Transverse colon (tissue), 4 donors: ENCODE measurements at regions not wholly inside any gene's neighbourhood (a gene's known extent, or its start where the extent isn't known, plus 50 kb on each side); places are given as distances from the start of the nearest gene placed in this dataset.

Experiments used
- DNase-seq: peaks from one replicate; pipeline ENCODE4 v3.0.0-alpha.2; 2019
- H3K27ac ChIP-seq, 4 donors: fragments of 200-600 bp; sonication (generic); 2 replicates each; pipeline ENCODE4 v1.5.1; 2016 to 2018; ENCODE audit warnings: inconsistent platforms in 4 of 4
- H3K27me3 ChIP-seq: fragments of 200-600 bp; sonication (generic); 2 replicates; pipeline ENCODE4 v1.5.1; 2017; ENCODE audit warnings: inconsistent platforms
- H3K36me3 ChIP-seq, 4 donors: fragments of 200-600 bp; sonication (generic); 2 replicates each; pipeline ENCODE4 v1.5.1; 2017 to 2019; ENCODE audit warnings: inconsistent platforms in 4 of 4
- H3K4me1 ChIP-seq, 4 donors: fragments of 200-600 bp; sonication (generic); 2 replicates each; pipeline ENCODE4 v1.5.1; 2017 to 2020; ENCODE audit warnings: inconsistent platforms in 4 of 4
- H3K4me3 ChIP-seq, 4 donors: fragments of 200-600 bp; sonication (generic); 1 replicate in 1 of 4; 2 replicates in 3 of 4; pipeline versions ENCODE4 v1.5.1 to v1.6.1; 2017 to 2019; ENCODE audit warnings: inconsistent platforms in 4 of 4
- H3K9me3 ChIP-seq, 2 donors: fragments of 200-600 bp; sonication (generic); 2 replicates each; pipeline ENCODE4 v1.5.1; 2017 to 2019; ENCODE audit warnings: inconsistent platforms in 2 of 2
- CTCF ChIP-seq, 5 experiments: fragments of 200-600 bp in 3 of 5; fragments of 450-650 bp in 2 of 5; sonication (generic) in 3 of 5; IDR thresholded peaks; 1 replicate in 2 of 5; 2 replicates in 3 of 5; pipeline ENCODE4 v1.5.1; 2016 to 2017; ENCODE audit warnings: antibody characterized with exemption in 5 of 5, inconsistent platforms in 3 of 5, mild to moderate bottlenecking in 2 of 5, moderate library complexity in 1 of 5
- EP300 ChIP-seq: sonication (generic); formaldehyde crosslinking; IDR thresholded peaks from one replicate; pipeline ENCODE4 v1.6.1; 2017; ENCODE audit warnings: antibody characterized with exemption, low read depth
- POLR2A ChIP-seq: fragments of 450-650 bp; IDR thresholded peaks from one replicate; pipeline ENCODE4 v1.6.1; 2016; ENCODE audit warnings: antibody characterized with exemption, mild to moderate bottlenecking, moderate library complexity
- POLR2AphosphoS5 ChIP-seq, 3 donors: sonication (generic); formaldehyde crosslinking; IDR thresholded peaks; one replicate each; pipeline ENCODE4 v1.6.1; 2016; ENCODE audit warnings: antibody characterized with exemption in 3 of 3
- WGBS, 2 donors: methylation state at CpG; one replicate each; pipeline ENCODE4 v1.1.5; 2018; ENCODE audit warnings: low coverage in 1 of 2; 5-methylcytosine and 5-hydroxymethylcytosine counted together
- in situ Hi-C, 4 donors: fragments of 200-750 bp; cut with MboI; loops; one replicate each; pipeline versions ENCODE4 v1.15.0 to v1.15.1; 2017; ENCODE audit warnings: low sequenced_read_pairs in 3 of 4, low pct_ligation_motif_present in 1 of 4, low pct_unique_long_range_greater_than_20kb in 1 of 4
- intact Hi-C: fragments of 100-400 bp; cut with DNase I; formaldehyde crosslinking; loops from one replicate; pipeline ENCODE4 v1.15.1; 2023; ENCODE audit warnings: low total_unique reads

- in situ Hi-C loops = no loop called here
- no peak for TF ChIP-seq POLR2A
- TF ChIP-seq POLR2AphosphoS5 (IDR thresholded peaks at IDR 0.05) = no peak
- no peak for TF ChIP-seq CTCF (IDR thresholded peaks at IDR 0.05)
- no peak for TF ChIP-seq EP300
- intact Hi-C loops = loop anchor here (5.0 kb wide), 1 partner anchor 1196 kb away; no protein-coding TSS in a partner anchor
- DNase-seq = no peak
- H3K36me3 ChIP-seq = no peaks in the 10 kb centered on the region
- H3K4me3 ChIP-seq = no peak overlapping the region
- H3K27me3 ChIP-seq = no peaks in the 10 kb centered on the region
- no peaks in the 10 kb centered on the region for H3K4me1 ChIP-seq
- WGBS, 2 donors = 28 to 31% methylated on average over 2 of the region's 2 CpGs
- no peaks in the 10 kb centered on the region for H3K9me3 ChIP-seq
- no peak overlapping the region for H3K27ac ChIP-seq
Measured at GRCh38 chr6:117165911-117166499, 99.4 kb upstream of the VGLL2 start.

GRCh38 chr6:117167520-117168271 lies 97.7 kb upstream of the VGLL2 start:
- Histone ChIP-seq H3K9me3 (no peaks in the 10 kb centered on the region), H3K4me1 (no peaks in the 10 kb centered on the region), H3K27ac (no peak overlapping the region), H3K36me3 (no peaks in the 10 kb centered on the region), H3K4me3 (no peak overlapping the region), H3K27me3 (no peaks in the 10 kb centered on the region)
- TF ChIP-seq EP300 = no peak
- TF ChIP-seq CTCF (IDR thresholded peaks at IDR 0.05) = no peak
- no peak for TF ChIP-seq POLR2A
- no peak for TF ChIP-seq POLR2AphosphoS5 (IDR thresholded peaks at IDR 0.05)
- in situ Hi-C loops = no loop called here
- no peak for DNase-seq
- intact Hi-C loops = loop anchor here (5.0 kb wide), 1 partner anchor 1195 kb away; no protein-coding TSS in a partner anchor
- 63 to 73% methylated on average over 5 to 10 of the region's 10 CpGs for WGBS, 2 donors

- WGBS, 2 donors = 70 to 80% methylated on average over 1 to 4 of the region's 4 CpGs
- in situ Hi-C loops = no loop called here
- H3K9me3 ChIP-seq = no peaks in the 10 kb centered on the region
- no peak for DNase-seq
- no peaks in the 10 kb centered on the region for H3K4me1 ChIP-seq
- H3K27me3 ChIP-seq = no peaks in the 10 kb centered on the region
- no peak for TF ChIP-seq CTCF (IDR thresholded peaks at IDR 0.05)
- TF ChIP-seq POLR2A = no peak
- TF ChIP-seq EP300 = no peak
- no peak for TF ChIP-seq POLR2AphosphoS5 (IDR thresholded peaks at IDR 0.05)
- H3K4me3 ChIP-seq = no peak overlapping the region
- intact Hi-C loops = loop anchor here (5.0 kb wide), 1 partner anchor 1194 kb away; no protein-coding TSS in a partner anchor
- no peak overlapping the region for H3K27ac ChIP-seq
- H3K36me3 ChIP-seq = no peaks in the 10 kb centered on the region
Measured at GRCh38 chr6:117168296-117169063, 96.9 kb upstream of the VGLL2 start.

GRCh38 chr6:117169064-117169665 lies 96.2 kb upstream of the VGLL2 start:
- H3K27ac ChIP-seq = no peak overlapping the region
- intact Hi-C loops = loop anchor here (5.0 kb wide), 1 partner anchor 1193 kb away; no protein-coding TSS in a partner anchor
- H3K36me3 ChIP-seq = no peaks in the 10 kb centered on the region
- TF ChIP-seq POLR2A (no peak), POLR2AphosphoS5 (IDR thresholded peaks at IDR 0.05) (no peak), EP300 (no peak), CTCF (IDR thresholded peaks at IDR 0.05) (no peak)
- in situ Hi-C loops = no loop called here
- H3K4me3 ChIP-seq = no peak overlapping the region
- 79 to 95% methylated on average over 5 of the region's 5 CpGs for WGBS, 2 donors
- no peaks in the 10 kb centered on the region for H3K27me3 ChIP-seq
- DNase-seq = no peak
- no peaks in the 10 kb centered on the region for H3K4me1 ChIP-seq
- H3K9me3 ChIP-seq = no peaks in the 10 kb centered on the region
